ENCODE measurements at regions not wholly inside any gene's neighbourhood (a gene's known extent, or its start where the extent isn't known, plus 50 kb on each side); places are given as distances from the start of the nearest gene placed in this dataset.

- H3K4me1 Mint-ChIP-seq: peaks cover 23% of the 10 kb centered on the region
- no peak for ATAC-seq
- H3K27me3 Mint-ChIP-seq (ENCODE audit: low read depth): no peaks in the 10 kb centered on the region
- H3K4me3 Mint-ChIP-seq: no peak overlapping the region
- no peak for DNase-seq (ENCODE audit: low spot score)
- TF ChIP-seq FOXK1 (CRISPR knock-in tag; IDR thresholded peaks at IDR 0.05) (no peak), FOXP4 (CRISPR knock-in tag; IDR thresholded peaks at IDR 0.05) (no peak), GRHL2 (CRISPR knock-in tag; IDR thresholded peaks at IDR 0.05; ENCODE audit: insufficient replicate concordance, severe bottlenecking) (no peak), ZBTB43 (CRISPR knock-in tag; IDR thresholded peaks at IDR 0.05) (no peak), NR1H2 (CRISPR knock-in tag; IDR thresholded peaks at IDR 0.05) (no peak), SMAD4 (CRISPR knock-in tag; IDR thresholded peaks at IDR 0.05) (no peak), ETV6 (CRISPR knock-in tag; IDR thresholded peaks at IDR 0.05) (no peak), GTF2I (CRISPR knock-in tag; conservative IDR thresholded peaks at IDR 0.05) (no peak), TCF7 (CRISPR knock-in tag; IDR thresholded peaks at IDR 0.05; ENCODE audit: low read depth) (no peak), KAT7 (CRISPR knock-in tag; IDR thresholded peaks at IDR 0.05; ENCODE audit: borderline replicate concordance) (no peak), TEAD4 (CRISPR knock-in tag; IDR thresholded peaks at IDR 0.05) (no peak), PRRX2 (CRISPR knock-in tag; IDR thresholded peaks at IDR 0.05) (no peak), AR (CRISPR knock-in tag; IDR thresholded peaks at IDR 0.05) (no peak), NR2C2 (CRISPR knock-in tag; IDR thresholded peaks at IDR 0.05) (no peak)
- H3K36me3 Mint-ChIP-seq: peaks cover 27% of the 10 kb centered on the region
- peak overlapping the region; percentile 72 for H3K27ac Mint-ChIP-seq
- POLR2A ChIA-PET: no interaction called here
- CTCF ChIA-PET: no interaction called here
- H3K9me3 Mint-ChIP-seq: peaks cover under 1% of the 10 kb centered on the region
Observed at GRCh38 chr12:124458992-124459851, 108.2 kb downstream of the NCOR2 start.

- no peak for ATAC-seq
Observed at GRCh38 chr12:124458220-124458991, 109.0 kb downstream of the NCOR2 start.

More at GRCh38 chr12:124458220-124458991, 109.0 kb downstream of the NCOR2 start:
- CTCF ChIA-PET: no interaction called here
- POLR2A ChIA-PET: no interaction called here
- TF ChIP-seq ZNF671 (CRISPR knock-in tag; IDR thresholded peaks at IDR 0.05) (no peak), CREM (CRISPR knock-in tag; IDR thresholded peaks at IDR 0.05) (no peak), JAZF1 (CRISPR knock-in tag; IDR thresholded peaks at IDR 0.05) (no peak)
- no peak for DNase-seq (ENCODE audit: low spot score)
- H3K27ac Mint-ChIP-seq: peak overlapping the region; percentile 27; the same call in 1 of the 2 replicates
- H3K4me1 Mint-ChIP-seq: peaks cover 20% of the 10 kb centered on the region
- no peak overlapping the region for H3K4me3 Mint-ChIP-seq
- peaks cover 22% of the 10 kb centered on the region; the same call in 1 of the 2 replicates for H3K36me3 Mint-ChIP-seq
- H3K27me3 Mint-ChIP-seq (ENCODE audit: low read depth): no peaks in the 10 kb centered on the region
- H3K9me3 Mint-ChIP-seq: no peaks in the 10 kb centered on the region

Data from WTC11 (cell line).